SK-N-SH treated with all-trans-retinoic acid at 6 μM for 48 hours (cell line): ENCODE measurements at regions not wholly inside any gene's neighbourhood (a gene's known extent, or its start where the extent isn't known, plus 50 kb on each side); places are given as distances from the start of the nearest gene placed in this dataset.

Experiments used
- ATAC-seq: fragments of 200-7000 bp; cut with Tn5 transposase; 3 replicates; pipeline ENCODE4 v1.9.1; 2020; ENCODE audit warnings: mild to moderate bottlenecking, moderate library complexity
- BACH2 ChIP-seq: fragments of 250-450 bp; sonication (Bioruptor Pico); IDR thresholded peaks from 2 replicates; pipeline ENCODE4 v1.9.0; 2021; ENCODE audit warnings: mild to moderate bottlenecking, borderline replicate concordance
- CREB5 ChIP-seq: fragments of 250-450 bp; sonication (Bioruptor Pico); IDR thresholded peaks from 2 replicates; pipeline ENCODE4 v1.5.1; 2020; ENCODE audit warnings: low read depth, mild to moderate bottlenecking, moderate library complexity
- CSDC2 ChIP-seq: fragments of 250-450 bp; sonication (Bioruptor Pico); IDR thresholded peaks from 2 replicates; pipeline ENCODE4 v1.5.0; 2020; ENCODE audit warnings: mild to moderate bottlenecking, moderate library complexity
- ESRRG ChIP-seq: fragments of 250-450 bp; sonication (Bioruptor Pico); IDR thresholded peaks from 2 replicates; pipeline ENCODE4 v1.6.1; 2021; ENCODE audit warnings: mild to moderate bottlenecking
- GLIS3 ChIP-seq: fragments of 250-450 bp; sonication (Bioruptor Pico); IDR thresholded peaks from 2 replicates; pipeline ENCODE4 v1.5.0; 2020; ENCODE audit warnings: mild to moderate bottlenecking, moderate library complexity
- ISL1 ChIP-seq: fragments of 250-450 bp; sonication (Bioruptor Pico); IDR thresholded peaks from 2 replicates; pipeline ENCODE4 v2.1.2; 2022; ENCODE audit warnings: mild to moderate bottlenecking, moderate library complexity
- OSR1 ChIP-seq: fragments of 250-450 bp; sonication (Bioruptor Pico); IDR thresholded peaks from 2 replicates; pipeline ENCODE4 v1.8.0; 2022; ENCODE audit warnings: moderate library complexity, mild to moderate bottlenecking, inconsistent platforms
- PPARA ChIP-seq: fragments of 250-450 bp; sonication (Bioruptor Pico); IDR thresholded peaks from 2 replicates; pipeline ENCODE4 v1.5.0; 2020; ENCODE audit warnings: mild to moderate bottlenecking, borderline replicate concordance
- RARB ChIP-seq: fragments of 250-450 bp; sonication (Bioruptor Pico); IDR thresholded peaks from 2 replicates; pipeline ENCODE4 v1.8.0; 2021; ENCODE audit warnings: mild to moderate bottlenecking, moderate library complexity
- SNAI2 ChIP-seq: fragments of 250-450 bp; sonication (Bioruptor Pico); IDR thresholded peaks from 2 replicates; pipeline ENCODE4 v1.5.0; 2020; ENCODE audit warnings: mild to moderate bottlenecking, moderate library complexity
- TOX ChIP-seq: fragments of 250-450 bp; sonication (Bioruptor Pico); IDR thresholded peaks from 2 replicates; pipeline ENCODE4 v1.8.0; 2021; ENCODE audit warnings: mild to moderate bottlenecking, moderate library complexity, borderline replicate concordance
- ZC3H10 ChIP-seq: fragments of 250-450 bp; sonication (Bioruptor Pico); IDR thresholded peaks from 2 replicates; pipeline ENCODE4 v1.5.1; 2021; ENCODE audit warnings: mild to moderate bottlenecking, moderate library complexity
- ZFP3 ChIP-seq: fragments of 250-450 bp; sonication (Bioruptor Pico); IDR thresholded peaks from 2 replicates; pipeline ENCODE4 v1.5.0; 2020; ENCODE audit warnings: mild to moderate bottlenecking, moderate library complexity
- ZFP30 ChIP-seq: fragments of 450-650 bp; formaldehyde crosslinking; IDR thresholded peaks from 2 replicates; pipeline ENCODE4 v1.5.0; 2022; ENCODE audit warnings: mild to moderate bottlenecking, moderate library complexity
- ZNF565 ChIP-seq: fragments of 450-650 bp; formaldehyde crosslinking; conservative IDR thresholded peaks from 2 replicates; pipeline ENCODE4 v1.5.0; 2020; ENCODE audit warnings: low read depth, mild to moderate bottlenecking, moderate library complexity
- ZNF70 ChIP-seq: fragments of 450-650 bp; formaldehyde crosslinking; IDR thresholded peaks from 2 replicates; pipeline ENCODE4 v1.5.0; 2020; ENCODE audit warnings: mild to moderate bottlenecking, moderate library complexity
- ZNF8 ChIP-seq: fragments of 450-650 bp; formaldehyde crosslinking; IDR thresholded peaks from 2 replicates; pipeline ENCODE4 v1.5.0; 2020; ENCODE audit warnings: mild to moderate bottlenecking, moderate library complexity
- TF ChIP-seq, protein P1 (sequence below): fragments of 250-450 bp; sonication (Bioruptor Pico); IDR thresholded peaks from 2 replicates; pipeline ENCODE4 v1.8.0; 2021; ENCODE audit warnings: low read depth, mild to moderate bottlenecking, moderate library complexity, borderline replicate concordance
- TF ChIP-seq, protein P2 (sequence below): fragments of 250-450 bp; sonication (Bioruptor Pico); IDR thresholded peaks from 2 replicates; pipeline ENCODE4 v1.5.1; 2021; ENCODE audit warnings: mild to moderate bottlenecking, moderate library complexity
- TF ChIP-seq, protein P3 (sequence below): fragments of 250-450 bp; sonication (Bioruptor Pico); IDR thresholded peaks from 2 replicates; pipeline ENCODE4 v1.5.0; 2020; ENCODE audit warnings: mild to moderate bottlenecking, moderate library complexity

DNA sequence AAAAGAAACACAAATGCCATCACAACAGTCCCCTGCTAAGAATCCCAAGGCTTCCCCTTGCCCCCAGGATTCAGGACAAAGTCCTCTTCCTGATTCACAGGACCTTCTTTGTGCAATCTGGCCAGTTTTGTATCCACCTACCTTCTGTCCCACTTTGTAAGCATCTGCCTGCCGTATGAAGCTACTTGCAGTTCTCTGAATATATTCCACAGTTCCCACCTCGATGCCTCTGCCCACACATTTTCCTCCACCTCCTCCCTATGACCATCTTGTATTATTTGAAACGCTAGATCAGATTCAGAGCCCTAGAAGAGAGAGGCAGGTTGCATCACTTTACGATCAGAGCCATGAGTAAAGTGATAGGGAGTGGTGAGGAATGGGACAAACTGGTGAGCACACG is 159.2 kb upstream of the XYLT1 start:
- no peak for ATAC-seq

GRCh38 chr16:17628983-17629382 is 158.2 kb upstream of the XYLT1 start:
- ATAC-seq: no peak
- TF ChIP-seq ESRRG (CRISPR knock-in tag) (no peak), GLIS3 (CRISPR knock-in tag) (no peak), BACH2 (CRISPR knock-in tag) (no peak), ISL1 (CRISPR knock-in tag) (no peak), TOX (no peak), OSR1 (no peak), ZFP3 (CRISPR knock-in tag) (no peak), ZNF565 (no peak)
- TF ChIP-seq, protein P1, sequence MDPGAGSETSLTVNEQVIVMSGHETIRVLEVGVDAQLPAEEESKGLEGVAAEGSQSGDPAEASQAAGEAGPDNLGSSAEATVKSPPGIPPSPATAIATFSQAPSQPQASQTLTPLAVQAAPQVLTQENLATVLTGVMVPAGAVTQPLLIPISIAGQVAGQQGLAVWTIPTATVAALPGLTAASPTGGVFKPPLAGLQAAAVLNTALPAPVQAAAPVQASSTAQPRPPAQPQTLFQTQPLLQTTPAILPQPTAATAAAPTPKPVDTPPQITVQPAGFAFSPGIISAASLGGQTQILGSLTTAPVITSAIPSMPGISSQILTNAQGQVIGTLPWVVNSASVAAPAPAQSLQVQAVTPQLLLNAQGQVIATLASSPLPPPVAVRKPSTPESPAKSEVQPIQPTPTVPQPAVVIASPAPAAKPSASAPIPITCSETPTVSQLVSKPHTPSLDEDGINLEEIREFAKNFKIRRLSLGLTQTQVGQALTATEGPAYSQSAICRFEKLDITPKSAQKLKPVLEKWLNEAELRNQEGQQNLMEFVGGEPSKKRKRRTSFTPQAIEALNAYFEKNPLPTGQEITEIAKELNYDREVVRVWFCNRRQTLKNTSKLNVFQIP (CRISPR knock-in tag): no peak
- TF ChIP-seq, protein P2, sequence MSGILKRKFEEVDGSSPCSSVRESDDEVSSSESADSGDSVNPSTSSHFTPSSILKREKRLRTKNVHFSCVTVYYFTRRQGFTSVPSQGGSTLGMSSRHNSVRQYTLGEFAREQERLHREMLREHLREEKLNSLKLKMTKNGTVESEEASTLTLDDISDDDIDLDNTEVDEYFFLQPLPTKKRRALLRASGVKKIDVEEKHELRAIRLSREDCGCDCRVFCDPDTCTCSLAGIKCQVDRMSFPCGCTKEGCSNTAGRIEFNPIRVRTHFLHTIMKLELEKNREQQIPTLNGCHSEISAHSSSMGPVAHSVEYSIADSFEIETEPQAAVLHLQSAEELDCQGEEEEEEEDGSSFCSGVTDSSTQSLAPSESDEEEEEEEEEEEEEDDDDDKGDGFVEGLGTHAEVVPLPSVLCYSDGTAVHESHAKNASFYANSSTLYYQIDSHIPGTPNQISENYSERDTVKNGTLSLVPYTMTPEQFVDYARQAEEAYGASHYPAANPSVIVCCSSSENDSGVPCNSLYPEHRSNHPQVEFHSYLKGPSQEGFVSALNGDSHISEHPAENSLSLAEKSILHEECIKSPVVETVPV (CRISPR knock-in tag): no peak
- TF ChIP-seq, protein P3, sequence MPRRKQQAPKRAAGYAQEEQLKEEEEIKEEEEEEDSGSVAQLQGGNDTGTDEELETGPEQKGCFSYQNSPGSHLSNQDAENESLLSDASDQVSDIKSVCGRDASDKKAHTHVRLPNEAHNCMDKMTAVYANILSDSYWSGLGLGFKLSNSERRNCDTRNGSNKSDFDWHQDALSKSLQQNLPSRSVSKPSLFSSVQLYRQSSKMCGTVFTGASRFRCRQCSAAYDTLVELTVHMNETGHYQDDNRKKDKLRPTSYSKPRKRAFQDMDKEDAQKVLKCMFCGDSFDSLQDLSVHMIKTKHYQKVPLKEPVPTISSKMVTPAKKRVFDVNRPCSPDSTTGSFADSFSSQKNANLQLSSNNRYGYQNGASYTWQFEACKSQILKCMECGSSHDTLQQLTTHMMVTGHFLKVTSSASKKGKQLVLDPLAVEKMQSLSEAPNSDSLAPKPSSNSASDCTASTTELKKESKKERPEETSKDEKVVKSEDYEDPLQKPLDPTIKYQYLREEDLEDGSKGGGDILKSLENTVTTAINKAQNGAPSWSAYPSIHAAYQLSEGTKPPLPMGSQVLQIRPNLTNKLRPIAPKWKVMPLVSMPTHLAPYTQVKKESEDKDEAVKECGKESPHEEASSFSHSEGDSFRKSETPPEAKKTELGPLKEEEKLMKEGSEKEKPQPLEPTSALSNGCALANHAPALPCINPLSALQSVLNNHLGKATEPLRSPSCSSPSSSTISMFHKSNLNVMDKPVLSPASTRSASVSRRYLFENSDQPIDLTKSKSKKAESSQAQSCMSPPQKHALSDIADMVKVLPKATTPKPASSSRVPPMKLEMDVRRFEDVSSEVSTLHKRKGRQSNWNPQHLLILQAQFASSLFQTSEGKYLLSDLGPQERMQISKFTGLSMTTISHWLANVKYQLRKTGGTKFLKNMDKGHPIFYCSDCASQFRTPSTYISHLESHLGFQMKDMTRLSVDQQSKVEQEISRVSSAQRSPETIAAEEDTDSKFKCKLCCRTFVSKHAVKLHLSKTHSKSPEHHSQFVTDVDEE (CRISPR knock-in tag): no peak

More for the DNA sequence above, 159.2 kb upstream of the XYLT1 start:
- TF ChIP-seq ISL1 (CRISPR knock-in tag) (no peak), TOX (no peak), GLIS3 (CRISPR knock-in tag) (no peak), ZFP30 (CRISPR knock-in tag) (no peak), CREB5 (CRISPR knock-in tag) (no peak), ZC3H10 (CRISPR knock-in tag) (no peak), SNAI2 (CRISPR knock-in tag) (no peak), RARB (CRISPR knock-in tag) (no peak), PPARA (CRISPR knock-in tag) (no peak), ZNF70 (CRISPR knock-in tag) (no peak), ZNF8 (CRISPR knock-in tag) (no peak), CSDC2 (CRISPR knock-in tag) (no peak)
- TF ChIP-seq, protein P3 (CRISPR knock-in tag): no peak
- TF ChIP-seq, protein P2 (CRISPR knock-in tag): no peak
